Superior temporal gyrus (tissue), 1 donor: ENCODE measurements at regions not wholly inside any gene's neighbourhood (a gene's known extent, or its start where the extent isn't known, plus 50 kb on each side); places are given as distances from the start of the nearest gene placed in this dataset.
A peak's percentile ranks its signal among the peaks of the same experiment; 100 is the strongest.

ENCODE experiments used
- DNase-seq: peaks from one replicate; pipeline ENCODE4 v3.0.0-alpha.2; 2016; ENCODE audit errors: extremely low spot score

GRCh38 chr5:52498607-52499006 is 289.1 kb upstream of the ITGA1 start:
- DNase-seq, result no peak

- DNase-seq, result no peak
Observed at GRCh38 chr5:52502460-52502999, 285.2 kb upstream of the ITGA1 start.

DNA sequence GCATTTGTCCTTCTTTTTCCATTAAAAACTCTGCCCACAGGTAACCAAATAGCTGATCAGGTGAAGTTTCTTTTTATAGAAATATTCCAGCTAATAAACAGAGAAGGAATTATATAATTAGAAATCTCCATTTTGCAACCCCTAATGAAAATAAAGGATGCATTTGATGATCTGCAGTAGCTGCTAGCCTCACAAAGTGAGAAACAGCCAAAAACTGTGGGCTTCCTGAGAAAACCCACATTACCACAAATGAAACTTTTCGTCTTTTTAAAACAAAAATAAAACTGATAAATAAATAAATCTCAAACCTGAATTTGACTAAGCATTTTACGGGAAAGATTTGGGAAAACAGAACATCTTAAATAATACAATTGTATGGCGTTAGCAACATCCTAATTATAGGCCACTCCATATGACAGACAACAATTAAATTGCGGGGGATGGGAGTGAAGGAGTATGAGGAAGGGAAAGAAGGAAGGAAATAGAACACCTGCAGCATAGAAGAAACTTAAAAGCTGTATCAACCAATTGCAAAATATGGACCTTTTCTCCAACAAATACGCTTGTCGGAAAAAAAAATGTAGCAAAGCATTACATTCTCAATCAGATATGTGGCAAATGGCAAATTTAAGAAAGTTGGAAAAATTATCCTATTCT is 283.0 kb upstream of the ITGA1 start:
- DNase-seq, result no peak

- DNase-seq, result no peak
Observed at GRCh38 chr5:52517667-52518066, 270.0 kb upstream of the ITGA1 start.

- DNase-seq, result no peak
Observed at GRCh38 chr5:52520171-52520570, 267.5 kb upstream of the ITGA1 start.

DNA sequence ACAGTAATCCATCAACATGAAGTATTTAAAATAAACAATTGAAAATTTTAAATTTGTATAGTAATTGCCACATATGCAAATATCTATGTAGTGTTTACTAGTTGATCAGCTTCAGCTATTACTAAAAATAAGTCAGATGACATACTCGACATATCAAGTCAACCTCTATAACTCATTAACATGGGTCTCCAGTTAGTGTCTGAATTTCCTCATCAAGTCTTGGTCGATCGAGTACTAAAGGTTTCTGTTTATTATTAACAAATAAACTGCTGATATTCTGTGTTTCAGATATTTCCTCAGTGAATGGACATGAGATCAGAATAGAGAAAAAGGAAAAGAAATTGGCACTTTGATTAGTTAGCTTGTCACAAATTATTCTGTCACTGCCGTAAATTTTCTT is 266.5 kb upstream of the ITGA1 start:
- no peak for DNase-seq

DNA sequence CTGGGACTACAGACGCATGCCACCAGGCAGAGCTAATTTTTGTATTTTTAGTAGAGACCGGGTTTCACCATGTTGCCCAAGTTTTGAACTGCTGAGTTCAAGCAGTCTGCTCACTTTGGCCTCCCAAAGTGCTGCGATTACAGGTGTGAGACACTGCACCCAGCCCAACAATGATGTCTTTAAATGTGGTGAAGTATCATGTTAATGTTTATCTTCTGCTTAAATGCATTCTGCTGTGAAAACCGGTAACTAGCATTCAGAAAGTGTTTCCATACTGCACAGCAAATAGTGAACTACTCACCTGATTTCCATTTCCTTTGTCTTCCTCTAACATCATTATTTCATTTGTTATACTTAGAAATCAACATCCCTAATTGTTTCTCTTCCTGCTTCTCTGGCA is 264.0 kb upstream of the ITGA1 start:
- no peak for DNase-seq

DNA sequence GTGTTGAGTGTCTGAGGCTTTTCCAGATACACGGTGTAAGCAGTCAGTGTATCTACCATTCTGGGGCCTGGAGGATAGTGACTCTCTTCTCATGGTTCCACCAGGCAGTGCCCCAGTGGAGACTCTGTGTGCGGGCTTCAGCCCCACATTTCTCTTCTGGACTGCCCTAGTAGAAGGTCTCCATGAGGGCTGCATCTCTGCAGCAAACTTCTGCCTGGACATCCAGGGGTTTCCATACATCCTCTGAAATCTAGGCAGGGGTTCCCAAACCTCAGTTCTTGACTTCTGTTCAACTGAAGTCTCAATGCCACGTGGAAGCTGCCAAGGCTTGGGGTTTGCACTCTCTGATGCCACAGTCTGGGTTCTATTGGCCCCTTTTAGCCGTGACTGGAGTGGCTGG is 256.6 kb upstream of the ITGA1 start:
- no peak for DNase-seq

GRCh38 chr5:52543594-52543993 is 244.1 kb upstream of the ITGA1 start:
- no peak for DNase-seq

DNA sequence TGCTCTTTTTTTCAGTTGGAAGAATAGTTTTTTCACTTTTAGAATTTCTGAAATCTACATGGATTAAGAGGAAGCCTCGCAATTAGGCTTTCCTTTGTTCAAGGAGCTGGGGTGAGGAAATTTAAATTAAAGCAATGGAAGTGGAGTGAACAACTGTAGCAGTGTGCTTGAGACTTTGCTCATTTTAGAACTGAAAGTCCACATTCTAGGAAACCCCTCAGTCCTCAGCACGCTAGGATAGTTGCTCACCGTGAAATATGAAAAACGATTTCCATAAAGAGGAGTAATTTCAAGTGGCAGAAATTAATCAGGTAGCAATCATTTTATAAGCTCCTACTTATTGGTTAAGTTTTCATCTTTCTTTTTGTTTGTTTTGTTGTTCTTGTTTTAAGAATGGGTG is 243.0 kb upstream of the ITGA1 start:
- no peak for DNase-seq

DNA sequence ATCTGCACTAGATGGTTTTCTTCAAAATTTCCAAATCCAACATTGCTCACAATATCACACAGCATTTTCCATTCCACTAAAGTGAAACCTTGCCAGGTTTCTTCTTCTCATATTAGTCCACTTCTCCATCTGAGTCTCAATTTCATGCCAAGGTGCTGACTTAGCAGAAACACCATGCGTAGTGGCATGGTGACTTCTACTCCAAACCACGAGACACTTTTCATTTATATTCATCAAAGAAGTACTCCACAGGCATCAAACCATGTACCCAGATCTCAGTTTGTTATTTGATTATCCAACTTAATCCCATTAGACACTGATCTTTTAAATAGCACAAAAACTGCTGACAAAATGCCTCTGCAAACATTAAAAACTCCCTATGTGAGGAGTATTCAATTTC is 233.4 kb upstream of the ITGA1 start:
- no peak for DNase-seq

DNA sequence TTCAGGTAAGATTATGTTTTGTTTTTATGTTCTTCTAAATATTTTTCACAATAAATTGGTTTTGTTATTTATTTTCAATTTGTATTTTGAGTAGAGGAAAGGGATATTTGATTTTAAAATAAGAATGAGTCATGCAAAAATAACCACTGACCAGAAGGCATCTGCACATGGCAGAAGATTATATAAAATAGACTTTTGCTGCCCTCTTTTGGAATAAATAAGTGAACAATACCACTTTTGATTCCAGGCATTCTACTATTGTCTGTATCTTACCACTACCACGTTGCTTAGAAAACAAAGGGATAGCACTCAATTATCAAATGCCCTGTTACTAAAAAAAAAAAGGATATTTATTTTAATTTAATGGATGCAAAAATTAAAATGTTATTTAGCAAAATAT is 227.3 kb upstream of the ITGA1 start:
- peak; percentile 63 for DNase-seq

DNA sequence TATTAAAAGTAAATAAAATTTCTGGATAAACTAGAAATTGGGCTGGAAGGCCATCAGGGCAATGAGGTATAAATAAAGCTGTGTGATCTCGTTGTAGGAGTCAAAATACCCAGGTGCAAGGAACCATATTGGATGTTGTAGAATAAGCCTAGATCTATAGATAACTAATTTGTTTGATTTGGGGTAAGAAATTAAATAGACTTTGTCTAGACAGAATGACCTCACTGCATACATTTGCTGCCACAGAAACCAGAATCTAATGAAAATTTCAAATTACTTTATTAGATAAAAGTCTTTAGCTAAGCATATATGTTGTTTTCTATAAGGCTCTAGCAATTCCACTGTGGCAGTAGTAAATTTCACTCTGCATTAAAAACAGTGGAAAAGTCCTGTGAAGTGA is 225.2 kb upstream of the ITGA1 start:
- no peak for DNase-seq

- DNase-seq, result no peak
Observed at GRCh38 chr5:52564587-52564986, 223.1 kb upstream of the ITGA1 start.

- no peak for DNase-seq
Observed at GRCh38 chr5:52577546-52577945, 210.2 kb upstream of the ITGA1 start.

GRCh38 chr5:52579391-52579790 is 208.3 kb upstream of the ITGA1 start:
- no peak for DNase-seq

DNA sequence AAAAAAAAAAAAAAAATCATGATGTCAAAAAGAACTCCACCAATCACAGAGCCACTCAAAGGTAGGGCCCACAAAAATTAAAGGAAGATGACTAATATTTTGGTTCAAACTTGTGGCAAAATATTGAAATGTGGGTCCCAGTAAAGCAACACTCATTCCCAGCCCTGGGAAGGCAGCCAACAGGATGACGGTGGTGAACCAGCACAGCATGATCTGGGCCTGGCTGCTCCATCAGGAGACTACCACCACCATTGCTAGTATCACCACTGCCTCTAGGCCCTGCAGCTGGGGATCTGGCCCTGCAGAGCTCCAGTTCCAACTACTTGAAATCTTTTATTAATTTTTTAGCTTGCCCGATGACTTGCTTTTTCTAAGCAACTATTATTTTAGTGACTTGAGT is 206.8 kb upstream of the ITGA1 start:
- no peak for DNase-seq

- DNase-seq, result no peak
Observed at GRCh38 chr5:52582313-52582712, 205.4 kb upstream of the ITGA1 start.

DNA sequence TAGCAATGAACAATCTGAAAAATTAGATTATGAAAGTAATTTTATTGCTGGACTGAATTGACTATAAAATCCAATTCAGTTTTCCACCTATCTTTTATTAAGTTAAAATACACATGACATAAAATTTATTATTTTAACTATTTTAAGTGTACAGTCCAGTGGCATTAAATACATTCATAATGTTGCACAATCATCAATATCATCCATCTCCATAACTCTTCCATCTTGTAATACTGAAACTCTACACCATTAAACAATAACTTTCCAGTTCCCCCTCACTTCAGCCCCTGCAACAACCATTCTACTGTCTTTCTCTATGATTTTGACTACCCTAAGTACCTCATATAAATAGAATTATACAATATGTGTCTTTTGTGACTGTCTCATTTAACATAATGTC is 200.6 kb upstream of the ITGA1 start:
- no peak for DNase-seq

GRCh38 chr5:52597625-52598024 is 190.1 kb upstream of the ITGA1 start:
- no peak for DNase-seq

DNA sequence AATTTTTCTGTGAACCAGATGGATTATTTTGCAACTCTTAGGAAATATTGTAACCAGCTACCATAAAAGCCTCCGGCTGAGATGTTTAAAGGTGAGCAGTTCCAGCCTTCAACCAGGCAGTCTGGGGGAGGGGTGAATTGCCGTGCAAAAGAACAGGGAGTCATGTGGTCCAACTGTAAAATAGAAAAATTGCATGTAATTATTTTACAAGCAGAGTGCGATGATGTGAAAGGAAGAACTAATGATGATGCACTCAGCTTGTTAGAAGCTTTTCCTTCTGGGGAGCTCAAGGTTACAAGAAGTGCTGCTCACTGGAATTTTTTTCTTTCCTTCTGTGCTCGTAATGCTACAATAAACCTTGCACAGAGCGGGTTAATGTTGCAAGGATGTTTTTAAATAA is 188.7 kb upstream of the ITGA1 start:
- no peak for DNase-seq

DNA sequence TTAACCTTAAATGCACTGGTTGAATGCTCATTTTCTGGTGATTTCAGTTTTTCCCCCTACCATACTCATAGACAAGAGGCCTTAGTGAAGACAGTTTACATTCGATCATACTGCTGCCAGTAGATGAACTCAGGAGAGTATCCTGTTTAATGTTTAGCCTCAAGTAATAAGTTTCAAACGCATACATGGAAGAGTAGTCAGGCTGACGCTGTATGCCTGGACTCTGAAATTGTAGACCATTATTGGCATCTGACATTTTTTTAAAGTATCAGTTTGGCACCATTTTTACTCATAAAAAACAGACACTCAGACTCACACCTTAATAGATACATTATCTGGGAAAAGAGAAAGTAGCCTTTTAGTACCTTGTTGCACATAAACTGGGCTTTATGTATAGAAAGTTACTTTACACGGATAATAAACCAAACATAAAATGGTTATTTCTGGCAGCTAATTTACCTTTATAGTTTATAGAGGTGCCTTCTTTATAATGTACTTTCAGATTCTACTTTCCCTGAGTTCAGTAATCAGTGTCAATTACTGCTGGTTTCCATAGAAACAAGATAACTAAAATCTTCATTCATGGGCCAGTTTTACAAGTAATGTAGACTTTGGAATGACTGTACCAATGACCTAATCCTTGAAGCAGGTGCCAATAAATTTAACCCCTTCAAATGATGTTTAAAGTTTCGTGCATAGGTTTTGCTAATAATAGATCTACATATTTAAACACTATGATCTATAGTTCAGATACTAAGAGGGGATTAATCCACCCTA is 183.8 kb upstream of the ITGA1 start:
- no peak for DNase-seq
